ENCODE measurements at regions not wholly inside any gene's neighbourhood (a gene's known extent, or its start where the extent isn't known, plus 50 kb on each side); places are given as distances from the start of the nearest gene placed in this dataset.
"Not testable (repeated sequence)": the region's sequence is repeated elsewhere in the genome, so short reads cannot be mapped to it uniquely, and the experiment has no call there.

- Histone ChIP-seq H3K4me3 (ENCODE audit: low read depth in 1 of 2, low read length in 2 of 2) (no peak overlapping the region), H3K27ac (ENCODE audit: low read depth in 2 of 2, low read length in 1 of 2) (no peak overlapping the region), H3K9me3 (ENCODE audit: control insufficient read depth in 2 of 2, insufficient read depth in 1 of 2, low read depth in 1 of 2, low read length in 1 of 2) (peaks cover 0 to 3% of the 10 kb centered on the region in 2 donors), H3K36me3 (ENCODE audit: control insufficient read depth in 2 of 2, insufficient read depth in 2 of 2, low read length in 1 of 2) (no peaks in the 10 kb centered on the region), H3K4me1 (ENCODE audit: control insufficient read depth in 2 of 2, insufficient read depth in 2 of 2, low read length in 1 of 2) (no peaks in the 10 kb centered on the region), H3K27me3 (ENCODE audit: control insufficient read depth in 1 of 2, insufficient read depth in 2 of 2, low read length in 2 of 2) (no peaks in the 10 kb centered on the region)
- 43 to 64% methylated on average over 1 of the region's 1 CpG for WGBS, 2 donors
These were observed 329.0 kb downstream of the NAF1 start for GRCh38 chr4:162837679-162838078.

GRCh38 chr4:162837241-162837640 is 329.4 kb downstream of the NAF1 start:
- Histone ChIP-seq H3K36me3 (ENCODE audit: control insufficient read depth in 2 of 2, insufficient read depth in 2 of 2, low read length in 1 of 2) (no peaks in the 10 kb centered on the region), H3K4me1 (ENCODE audit: control insufficient read depth in 2 of 2, insufficient read depth in 2 of 2, low read length in 1 of 2) (no peaks in the 10 kb centered on the region), H3K4me3 (ENCODE audit: low read depth in 1 of 2, low read length in 2 of 2) (no peak overlapping the region), H3K9me3 (ENCODE audit: control insufficient read depth in 2 of 2, insufficient read depth in 1 of 2, low read depth in 1 of 2, low read length in 1 of 2) (peaks cover 0 to 3% of the 10 kb centered on the region in 2 donors), H3K27ac (ENCODE audit: low read depth in 2 of 2, low read length in 1 of 2) (no peak overlapping the region), H3K27me3 (ENCODE audit: control insufficient read depth in 1 of 2, insufficient read depth in 2 of 2, low read length in 2 of 2) (no peaks in the 10 kb centered on the region)
- 63 to 74% methylated on average over 1 of the region's 1 CpG for WGBS, 2 donors

- Histone ChIP-seq H3K4me1 (ENCODE audit: control insufficient read depth in 2 of 2, insufficient read depth in 2 of 2, low read length in 1 of 2) (no peaks in the 10 kb centered on the region), H3K36me3 (ENCODE audit: control insufficient read depth in 2 of 2, insufficient read depth in 2 of 2, low read length in 1 of 2) (no peaks in the 10 kb centered on the region), H3K27me3 (ENCODE audit: control insufficient read depth in 1 of 2, insufficient read depth in 2 of 2, low read length in 2 of 2) (no peaks in the 10 kb centered on the region), H3K9me3 (ENCODE audit: control insufficient read depth in 2 of 2, insufficient read depth in 1 of 2, low read depth in 1 of 2, low read length in 1 of 2) (peaks cover 0 to 3% of the 10 kb centered on the region in 2 donors), H3K27ac (ENCODE audit: low read depth in 2 of 2, low read length in 1 of 2) (no peak overlapping the region), H3K4me3 (ENCODE audit: low read depth in 1 of 2, low read length in 2 of 2) (no peak overlapping the region)
- 59 to 65% methylated on average over 2 of the region's 2 CpGs for WGBS, 2 donors
These were observed 329.9 kb downstream of the NAF1 start for GRCh38 chr4:162836773-162837172.

GRCh38 chr4:162836258-162836657 is 330.4 kb downstream of the NAF1 start:
- WGBS, 2 donors, result 83 to 84% methylated on average over 6 of the region's 6 CpGs
- H3K9me3 ChIP-seq (ENCODE audit: control insufficient read depth in 2 of 2, insufficient read depth in 1 of 2, low read depth in 1 of 2, low read length in 1 of 2); H3K4me3 ChIP-seq (ENCODE audit: low read depth in 1 of 2, low read length in 2 of 2); H3K27ac ChIP-seq (ENCODE audit: low read depth in 2 of 2, low read length in 1 of 2); H3K36me3 ChIP-seq (ENCODE audit: control insufficient read depth in 2 of 2, insufficient read depth in 2 of 2, low read length in 1 of 2); H3K4me1 ChIP-seq (ENCODE audit: control insufficient read depth in 2 of 2, insufficient read depth in 2 of 2, low read length in 1 of 2); H3K27me3 ChIP-seq (ENCODE audit: control insufficient read depth in 1 of 2, insufficient read depth in 2 of 2, low read length in 2 of 2): not testable (repeated sequence)

GRCh38 chr4:162830899-162831298 is 335.8 kb downstream of the NAF1 start:
- H3K4me3 ChIP-seq (ENCODE audit: low read depth in 1 of 2, low read length in 2 of 2), result no peak overlapping the region
- no peak overlapping the region for H3K27ac ChIP-seq (ENCODE audit: low read depth in 2 of 2, low read length in 1 of 2)
- 76 to 93% methylated on average over 3 of the region's 3 CpGs for whole genome bisulfite sequencing, 2 donors

GRCh38 chr4:162817374-162817773 is 349.3 kb downstream of the NAF1 start:
- not testable (repeated sequence) for H3K27me3 ChIP-seq (ENCODE audit: control insufficient read depth in 1 of 2, insufficient read depth in 2 of 2, low read length in 2 of 2); H3K4me3 ChIP-seq (ENCODE audit: low read depth in 1 of 2, low read length in 2 of 2); H3K4me1 ChIP-seq (ENCODE audit: control insufficient read depth in 2 of 2, insufficient read depth in 2 of 2, low read length in 1 of 2); H3K9me3 ChIP-seq (ENCODE audit: control insufficient read depth in 2 of 2, insufficient read depth in 1 of 2, low read depth in 1 of 2, low read length in 1 of 2); H3K27ac ChIP-seq (ENCODE audit: low read depth in 2 of 2, low read length in 1 of 2); H3K36me3 ChIP-seq (ENCODE audit: control insufficient read depth in 2 of 2, insufficient read depth in 2 of 2, low read length in 1 of 2)
- WGBS, 2 donors, result 91 to 93% methylated on average over 9 of the region's 9 CpGs

More at GRCh38 chr4:162830899-162831298, 335.8 kb downstream of the NAF1 start:
- Histone ChIP-seq H3K9me3 (ENCODE audit: control insufficient read depth in 2 of 2, insufficient read depth in 1 of 2, low read depth in 1 of 2, low read length in 1 of 2) (no peaks in the 10 kb centered on the region), H3K27me3 (ENCODE audit: control insufficient read depth in 1 of 2, insufficient read depth in 2 of 2, low read length in 2 of 2) (no peaks in the 10 kb centered on the region), H3K4me1 (ENCODE audit: control insufficient read depth in 2 of 2, insufficient read depth in 2 of 2, low read length in 1 of 2) (no peaks in the 10 kb centered on the region), H3K36me3 (ENCODE audit: control insufficient read depth in 2 of 2, insufficient read depth in 2 of 2, low read length in 1 of 2) (no peaks in the 10 kb centered on the region)

GRCh38 chr4:162804351-162804924 is 362.3 kb downstream of the NAF1 start:
- Histone ChIP-seq H3K36me3 (ENCODE audit: control insufficient read depth in 2 of 2, insufficient read depth in 2 of 2, low read length in 1 of 2) (no peaks in the 10 kb centered on the region), H3K9me3 (ENCODE audit: control insufficient read depth in 2 of 2, insufficient read depth in 1 of 2, low read depth in 1 of 2, low read length in 1 of 2) (no peaks in the 10 kb centered on the region), H3K4me3 (ENCODE audit: low read depth in 1 of 2, low read length in 2 of 2) (no peak overlapping the region), H3K4me1 (ENCODE audit: control insufficient read depth in 2 of 2, insufficient read depth in 2 of 2, low read length in 1 of 2) (no peaks in the 10 kb centered on the region), H3K27me3 (ENCODE audit: control insufficient read depth in 1 of 2, insufficient read depth in 2 of 2, low read length in 2 of 2) (no peaks in the 10 kb centered on the region), H3K27ac (ENCODE audit: low read depth in 2 of 2, low read length in 1 of 2) (no peak overlapping the region)
- WGBS, 2 donors, result 76 to 78% methylated on average over 4 of the region's 4 CpGs

GRCh38 chr4:162803378-162803777 is 363.3 kb downstream of the NAF1 start:
- no peak overlapping the region for H3K27ac ChIP-seq (ENCODE audit: low read depth in 2 of 2, low read length in 1 of 2)
- no peaks in the 10 kb centered on the region for H3K9me3 ChIP-seq (ENCODE audit: control insufficient read depth in 2 of 2, insufficient read depth in 1 of 2, low read depth in 1 of 2, low read length in 1 of 2)
- no peaks in the 10 kb centered on the region for H3K27me3 ChIP-seq (ENCODE audit: control insufficient read depth in 1 of 2, insufficient read depth in 2 of 2, low read length in 2 of 2)

GRCh38 chr4:162797108-162797507 is 369.6 kb downstream of the NAF1 start:
- no peaks in the 10 kb centered on the region for H3K4me1 ChIP-seq (ENCODE audit: control insufficient read depth in 2 of 2, insufficient read depth in 2 of 2, low read length in 1 of 2)
- H3K9me3 ChIP-seq (ENCODE audit: control insufficient read depth in 2 of 2, insufficient read depth in 1 of 2, low read depth in 1 of 2, low read length in 1 of 2), result peaks cover 0 to 2% of the 10 kb centered on the region in 2 donors
- no peak overlapping the region for H3K27ac ChIP-seq (ENCODE audit: low read depth in 2 of 2, low read length in 1 of 2)
- H3K27me3 ChIP-seq (ENCODE audit: control insufficient read depth in 1 of 2, insufficient read depth in 2 of 2, low read length in 2 of 2), result no peaks in the 10 kb centered on the region
- WGBS, 2 donors, result 79 to 97% methylated on average over 1 of the region's 1 CpG
- H3K4me3 ChIP-seq (ENCODE audit: low read depth in 1 of 2, low read length in 2 of 2), result no peak overlapping the region
- H3K36me3 ChIP-seq (ENCODE audit: control insufficient read depth in 2 of 2, insufficient read depth in 2 of 2, low read length in 1 of 2), result no peaks in the 10 kb centered on the region

More at GRCh38 chr4:162803378-162803777, 363.3 kb downstream of the NAF1 start:
- H3K4me3 ChIP-seq (ENCODE audit: low read depth in 1 of 2, low read length in 2 of 2), result no peak overlapping the region
- no peaks in the 10 kb centered on the region for H3K36me3 ChIP-seq (ENCODE audit: control insufficient read depth in 2 of 2, insufficient read depth in 2 of 2, low read length in 1 of 2)
- no peaks in the 10 kb centered on the region for H3K4me1 ChIP-seq (ENCODE audit: control insufficient read depth in 2 of 2, insufficient read depth in 2 of 2, low read length in 1 of 2)

GRCh38 chr4:162793571-162793970 is 373.1 kb downstream of the NAF1 start:
- Histone ChIP-seq H3K4me3 (ENCODE audit: low read depth in 1 of 2, low read length in 2 of 2) (no peak overlapping the region), H3K27ac (ENCODE audit: low read depth in 2 of 2, low read length in 1 of 2) (no peak overlapping the region), H3K36me3 (ENCODE audit: control insufficient read depth in 2 of 2, insufficient read depth in 2 of 2, low read length in 1 of 2) (no peaks in the 10 kb centered on the region), H3K27me3 (ENCODE audit: control insufficient read depth in 1 of 2, insufficient read depth in 2 of 2, low read length in 2 of 2) (no peaks in the 10 kb centered on the region), H3K9me3 (ENCODE audit: control insufficient read depth in 2 of 2, insufficient read depth in 1 of 2, low read depth in 1 of 2, low read length in 1 of 2) (peaks cover 0 to 2% of the 10 kb centered on the region in 2 donors), H3K4me1 (ENCODE audit: control insufficient read depth in 2 of 2, insufficient read depth in 2 of 2, low read length in 1 of 2) (no peaks in the 10 kb centered on the region)
- 36 to 63% methylated on average over 2 of the region's 2 CpGs for WGBS, 2 donors

All from esophagus (tissue), 2 donors.